A549 (cell line): ENCODE measurements at regions not wholly inside any gene's neighbourhood (a gene's known extent, or its start where the extent isn't known, plus 50 kb on each side); places are given as distances from the start of the nearest gene placed in this dataset.

ENCODE experiments used
- ATAC-seq, 2 experiments: fragments of 200-7000 bp in 1 of 2; fragments of >200 bp in 1 of 2; cut with Nextera tagmentation in 1 of 2; cut with Tn5 transposase in 1 of 2; 3 replicates each; pipeline versions ENCODE4 v1.8.0 to v1.9.1; 2018 to 2020; ENCODE audit warnings: mild to moderate bottlenecking in 1 of 2, moderate library complexity in 1 of 2
- CTCF ChIA-PET: fragments of 300-600 bp; sonication (Branson Sonifier 250); formaldehyde crosslinking; extraction: SDS; loops from one replicate; lab custom pipeline; 2021; ENCODE audit warnings: antibody characterized with exemption, inconsistent platforms; lab: Yijun Ruan, JAX
- POLR2A ChIA-PET: fragments of 350-600 bp; formaldehyde crosslinking; extraction: SDS; loops from one replicate; lab custom pipeline; 2021; ENCODE audit warnings: antibody characterized with exemption, inconsistent platforms; lab: Yijun Ruan, JAX
- DNase-seq, 2 experiments: peaks; one replicate each; pipeline versions ENCODE4 v3.0.0 to v3.0.0-alpha.2; 2011 to 2016; ENCODE audit warnings: low read depth in 1 of 2, low spot score in 1 of 2
- FAIRE-seq: peaks from 2 replicates; lab custom pipeline; 2011; peaks lifted over from hg19 to GRCh38; lab: Jason Lieb, UNC
- H3K27ac ChIP-seq, 2 experiments: fragments of >200 bp; sonication (Bioruptor Twin); formaldehyde crosslinking; 3 replicates each; pipeline ENCODE4 v1.5.1; 2016 to 2017
- H3K4me1 ChIP-seq: fragments of >200 bp; sonication (Bioruptor Twin); formaldehyde crosslinking; 3 replicates; pipeline ENCODE4 v1.6.1; 2016
- H3K4me2 ChIP-seq: fragments of >200 bp; sonication (Bioruptor Twin); formaldehyde crosslinking; 3 replicates; pipeline ENCODE4 v1.6.1; 2016
- H3K4me3 ChIP-seq: fragments of >200 bp; sonication (Bioruptor Twin); formaldehyde crosslinking; 3 replicates; pipeline ENCODE4 v1.5.1; 2016
- H3K9me3 ChIP-seq: fragments of >200 bp; sonication (Bioruptor Twin); formaldehyde crosslinking; 3 replicates; pipeline ENCODE4 v1.6.1; 2016
- ATOH8 ChIP-seq: fragments of 250-450 bp; sonication (Bioruptor Pico); IDR thresholded peaks from 2 replicates; pipeline ENCODE4 v1.5.0; 2020; ENCODE audit warnings: low read depth, mild to moderate bottlenecking, moderate library complexity
- BHLHE40 ChIP-seq: IDR thresholded peaks from 2 replicates; pipeline ENCODE4 v1.6.1; 2012; ENCODE audit warnings: low read depth, low read length, inconsistent platforms
- CBX8 ChIP-seq: fragments of 200-600 bp; sonication (generic); IDR thresholded peaks from 2 replicates; pipeline ENCODE4 v1.6.1; 2016
- CHD4 ChIP-seq: fragments of 200-600 bp; sonication (generic); IDR thresholded peaks from 2 replicates; pipeline ENCODE4 v1.6.1; 2016; ENCODE audit warnings: antibody characterized with exemption, mild to moderate bottlenecking, borderline replicate concordance
- EHMT2 ChIP-seq: fragments of 200-600 bp; sonication (generic); IDR thresholded peaks from 2 replicates; pipeline ENCODE4 v1.6.1; 2016; ENCODE audit warnings: antibody characterized with exemption, low read depth, mild to moderate bottlenecking, moderate library complexity
- ELK1 ChIP-seq: fragments of 150-350 bp; IDR thresholded peaks from 2 replicates; pipeline ENCODE4 v1.6.1; 2014; ENCODE audit warnings: low read depth, mild to moderate bottlenecking, low read length
- ESRRA ChIP-seq: fragments of 150-350 bp; IDR thresholded peaks from 2 replicates; pipeline ENCODE4 v1.6.1; 2014; ENCODE audit warnings: mild to moderate bottlenecking, low read length, borderline replicate concordance
- FOSB ChIP-seq: fragments of 250-450 bp; sonication (Bioruptor Pico); IDR thresholded peaks from 2 replicates; pipeline ENCODE4 v1.5.0; 2020; ENCODE audit warnings: mild to moderate bottlenecking, moderate library complexity
- FOSL2 ChIP-seq, 2 experiments: fragments of 450-650 bp in 1 of 2; fragments of >200 bp in 1 of 2; sonication (Bioruptor Twin) in 1 of 2; formaldehyde crosslinking; IDR thresholded peaks; 2 replicates each; pipeline versions ENCODE4 v1.5.0 to v1.6.1; 2016 to 2020; ENCODE audit warnings: mild to moderate bottlenecking in 1 of 2, moderate library complexity in 1 of 2
- GATA3 ChIP-seq: IDR thresholded peaks from 2 replicates; pipeline ENCODE4 v1.6.1; 2012; ENCODE audit warnings: borderline replicate concordance
- HDAC2 ChIP-seq: fragments of 200-600 bp; sonication (generic); IDR thresholded peaks from 2 replicates; pipeline ENCODE4 v1.6.1; 2016
- HOXA7 ChIP-seq: fragments of 250-450 bp; sonication (Bioruptor Pico); IDR thresholded peaks from 2 replicates; pipeline ENCODE4 v1.5.0; 2020; ENCODE audit warnings: mild to moderate bottlenecking, moderate library complexity
- JUN ChIP-seq, 2 experiments: fragments of >200 bp; sonication (Bioruptor Twin); formaldehyde crosslinking; IDR thresholded peaks; 2 replicates in 1 of 2; 3 replicates in 1 of 2; pipeline ENCODE4 v1.6.1; 2016 to 2017
- KDM1A ChIP-seq: fragments of 200-600 bp; sonication (generic); IDR thresholded peaks from 2 replicates; pipeline ENCODE4 v1.6.1; 2016; ENCODE audit warnings: low read depth, mild to moderate bottlenecking
- MAZ ChIP-seq: fragments of 150-350 bp; IDR thresholded peaks from 2 replicates; pipeline ENCODE4 v1.6.1; 2014; ENCODE audit warnings: antibody characterized with exemption, low read depth, low read length, borderline replicate concordance
- NFE2L2 ChIP-seq: fragments of 150-350 bp; conservative IDR thresholded peaks from 2 replicates; pipeline ENCODE4 v1.6.1; 2014; ENCODE audit warnings: low read length
- POLR2AphosphoS2 ChIP-seq: conservative IDR thresholded peaks from 2 replicates; pipeline ENCODE4 v1.6.1; 2012; ENCODE audit warnings: low read length, improper control_type of control experiment, inconsistent platforms
- RCOR1 ChIP-seq: fragments of 150-350 bp; IDR thresholded peaks from 2 replicates; pipeline ENCODE4 v1.6.1; 2014; ENCODE audit warnings: antibody characterized with exemption, low read length, low read depth
- REST ChIP-seq: fragments of 200-600 bp; sonication (generic); IDR thresholded peaks from 2 replicates; pipeline ENCODE4 v1.6.1; 2016; ENCODE audit warnings: antibody characterized with exemption, mild to moderate bottlenecking, moderate library complexity
- RNF2 ChIP-seq: fragments of 200-600 bp; sonication (generic); IDR thresholded peaks from 2 replicates; pipeline ENCODE4 v1.6.1; 2016; ENCODE audit warnings: low read depth, mild to moderate bottlenecking, antibody characterized with exemption, moderate library complexity, borderline replicate concordance
- SMC3 ChIP-seq: fragments of >200 bp; sonication (Bioruptor Twin); formaldehyde crosslinking; IDR thresholded peaks from 3 replicates; pipeline ENCODE4 v1.6.1; 2018; ENCODE audit warnings: inconsistent platforms
- WGBS: methylation state at CpG from one replicate; pipeline ENCODE4 v1.1.6; 2017; ENCODE audit errors: missing lambda C conversion rate; 5-methylcytosine and 5-hydroxymethylcytosine counted together
- TF ChIP-seq, protein P1 (sequence below): fragments of 450-650 bp; IDR thresholded peaks from 2 replicates; pipeline ENCODE4 v1.6.1; 2014; ENCODE audit warnings: antibody characterized with exemption
- TF ChIP-seq, protein P2 (sequence below): fragments of >200 bp; sonication (Bioruptor Twin); formaldehyde crosslinking; IDR thresholded peaks from 2 replicates; pipeline ENCODE4 v1.6.1; 2016

GRCh38 chr9:31013371-31013770 is 1371.1 kb upstream of the ACO1 start:
- Histone ChIP-seq H3K4me2 (no peak overlapping the region), H3K27ac (no peak overlapping the region), H3K9me3 (no peaks in the 10 kb centered on the region), H3K4me1 (no peaks in the 10 kb centered on the region), H3K4me3 (no peak overlapping the region)
- DNase-seq (no peak), ATAC-seq (no peak), FAIRE-seq (no peak)
- TF ChIP-seq, protein P1, sequence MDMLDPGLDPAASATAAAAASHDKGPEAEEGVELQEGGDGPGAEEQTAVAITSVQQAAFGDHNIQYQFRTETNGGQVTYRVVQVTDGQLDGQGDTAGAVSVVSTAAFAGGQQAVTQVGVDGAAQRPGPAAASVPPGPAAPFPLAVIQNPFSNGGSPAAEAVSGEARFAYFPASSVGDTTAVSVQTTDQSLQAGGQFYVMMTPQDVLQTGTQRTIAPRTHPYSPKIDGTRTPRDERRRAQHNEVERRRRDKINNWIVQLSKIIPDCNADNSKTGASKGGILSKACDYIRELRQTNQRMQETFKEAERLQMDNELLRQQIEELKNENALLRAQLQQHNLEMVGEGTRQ, result no peak
- TF ChIP-seq, protein P2, sequence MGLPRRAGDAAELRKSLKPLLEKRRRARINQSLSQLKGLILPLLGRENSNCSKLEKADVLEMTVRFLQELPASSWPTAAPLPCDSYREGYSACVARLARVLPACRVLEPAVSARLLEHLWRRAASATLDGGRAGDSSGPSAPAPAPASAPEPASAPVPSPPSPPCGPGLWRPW, result no peak
- TF ChIP-seq CBX8 (no peak), ATOH8 (CRISPR knock-in tag) (no peak), FOSB (CRISPR knock-in tag) (no peak), EHMT2 (no peak), SMC3 (no peak), ESRRA (no peak), POLR2AphosphoS2 (no peak), JUN (IDR thresholded peaks at IDR 0.05) (no peak), GATA3 (no peak), RNF2 (no peak), RCOR1 (no peak), HDAC2 (no peak), ELK1 (no peak), NFE2L2 (no peak)
- ChIA-PET CTCF (no interaction called here), POLR2A (no interaction called here)

DNA sequence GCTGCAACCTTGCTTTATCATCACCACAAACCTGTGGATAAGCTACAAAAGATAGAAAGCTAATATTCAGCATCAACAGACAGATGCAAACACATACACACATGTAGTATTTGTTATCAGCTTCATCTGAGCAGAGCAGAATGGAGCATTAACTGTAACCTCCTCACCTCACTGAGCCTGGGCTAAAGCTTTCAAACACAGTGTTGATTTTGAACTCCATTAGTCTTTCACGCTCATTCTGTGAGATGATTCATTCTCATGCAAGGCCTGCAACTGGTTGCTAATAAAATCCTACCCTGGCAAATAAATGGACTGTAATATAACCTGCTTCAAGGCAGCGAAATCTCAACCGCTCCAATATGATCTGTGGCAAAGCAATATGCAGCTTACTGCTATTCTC is 1360.6 kb upstream of the ACO1 start:
- Histone ChIP-seq H3K4me1 (no peaks in the 10 kb centered on the region), H3K4me2 (no peak overlapping the region)
- ATAC-seq (no peak), DNase-seq (no peak), FAIRE-seq (no peak)
- POLR2A ChIA-PET, result no interaction called here
- TF ChIP-seq BHLHE40 (no peak), CHD4 (no peak), REST (no peak), KDM1A (no peak), JUN (IDR thresholded peaks at IDR 0.05) (no peak), FOSL2 (IDR thresholded peaks at IDR 0.05) (no peak), FOSL2 (CRISPR knock-in tag; IDR thresholded peaks at IDR 0.05) (no peak), MAZ (no peak), HOXA7 (CRISPR knock-in tag) (no peak), FOSB (CRISPR knock-in tag) (no peak), EHMT2 (no peak)
- TF ChIP-seq, all 56 proteins: peak for 0
- Histone ChIP-seq H3K9me3 (no peaks in the 10 kb centered on the region), H3K27ac (no peak overlapping the region), H3K4me3 (no peak overlapping the region)
- CTCF ChIA-PET, result no interaction called here
- 25% methylated on average over 3 of the region's 3 CpGs for WGBS
